Kidney (tissue), 13 donors: ENCODE measurements at regions not wholly inside any gene's neighbourhood (a gene's known extent, or its start where the extent isn't known, plus 50 kb on each side); places are given as distances from the start of the nearest gene placed in this dataset.

ENCODE experiments used
- DNase-seq, 5 donors: peaks; one replicate each; pipeline ENCODE4 v3.0.0-alpha.2; 2013 to 2020
- FAIRE-seq: peaks from 2 replicates; lab custom pipeline; 2012; peaks lifted over from hg19 to GRCh38; lab: Jason Lieb, UNC
- H3K27ac ChIP-seq, 2 donors: one replicate each; pipeline ENCODE4 v1.7.0; 2013; ENCODE audit warnings: low read depth in 2 of 2, low read length in 2 of 2, inconsistent platforms in 1 of 2
- H3K27me3 ChIP-seq: one replicate; pipeline ENCODE4 v1.7.1; 2013; ENCODE audit warnings: low read length, inconsistent platforms; ENCODE audit not compliant: control insufficient read depth, insufficient read depth
- H3K36me3 ChIP-seq, 3 donors: one replicate each; pipeline versions ENCODE4 v1.7.0 to v1.7.1; 2013; ENCODE audit warnings: low read length in 3 of 3, control low read depth in 1 of 3, inconsistent platforms in 1 of 3; ENCODE audit not compliant: insufficient read depth in 3 of 3, control insufficient read depth in 2 of 3
- H3K4me1 ChIP-seq, 3 donors: one replicate each; pipeline versions ENCODE4 v1.7.0 to v1.7.1; 2013; ENCODE audit warnings: low read length in 3 of 3, inconsistent platforms in 1 of 3, low read depth in 1 of 3; ENCODE audit not compliant: control insufficient read depth in 2 of 3, insufficient read depth in 2 of 3
- H3K4me3 ChIP-seq, 3 donors: one replicate each; pipeline versions ENCODE4 v1.7.0 to v1.8.1; 2013; ENCODE audit warnings: low read length in 3 of 3, control low read depth in 1 of 3, inconsistent platforms in 1 of 3
- H3K9ac ChIP-seq, 3 donors: one replicate each; pipeline versions ENCODE4 v1.7.0 to v1.7.1; 2013; ENCODE audit warnings: low read length in 3 of 3, control low read depth in 1 of 3, inconsistent platforms in 1 of 3
- H3K9me3 ChIP-seq, 3 donors: one replicate each; pipeline versions ENCODE4 v1.7.0 to v1.7.1; 2013; ENCODE audit warnings: low read length in 3 of 3, control low read depth in 1 of 3, inconsistent platforms in 1 of 3; ENCODE audit not compliant: control insufficient read depth in 2 of 3, insufficient read depth in 1 of 3
- CTCF ChIP-seq: IDR thresholded peaks from 3 replicates; pipeline ENCODE4 v1.5.1; 2012; ENCODE audit warnings: mild to moderate bottlenecking, moderate library complexity, borderline replicate concordance; ENCODE audit not compliant: insufficient read depth; ENCODE audit errors: extremely low read depth
- intact Hi-C: fragments of 100-400 bp; cut with DNase I; formaldehyde crosslinking; loops from one replicate; pipeline ENCODE4 v1.11.1; 2022
- donor health status: control.
- donor health status: control.
- donor health status: control.
- donor health status: control.
- donor health status: control.
- donor health status: DM: yes; HTN: yes; CAD: no.
- donor health status: Normal renal cell carcinoma (clear cell type).

GRCh38 chr1:218568962-218569550, 223.9 kb downstream of the TGFB2 start:
- H3K27me3 ChIP-seq = no peaks in the 10 kb centered on the region
- no peaks in the 10 kb centered on the region for H3K36me3 ChIP-seq
- H3K9ac ChIP-seq = no peak overlapping the region
- H3K4me1 ChIP-seq = no peaks in the 10 kb centered on the region
- no peak overlapping the region for H3K27ac ChIP-seq
- no peak for FAIRE-seq
- intact Hi-C loops = no loop called here
- H3K4me3 ChIP-seq = no peak overlapping the region
- TF ChIP-seq CTCF = no peak
- no peak for DNase-seq
- no peaks in the 10 kb centered on the region for H3K9me3 ChIP-seq

- FAIRE-seq = no peak
Measured at GRCh38 chr1:218570456-218570855, 225.3 kb downstream of the TGFB2 start.

GRCh38 chr1:218571491-218571890, 226.4 kb downstream of the TGFB2 start:
- Histone ChIP-seq H3K4me3 (no peak overlapping the region), H3K27me3 (no peaks in the 10 kb centered on the region), H3K27ac (no peak overlapping the region), H3K36me3 (no peaks in the 10 kb centered on the region), H3K4me1 (no peaks in the 10 kb centered on the region), H3K9ac (no peak overlapping the region), H3K9me3 (no peaks in the 10 kb centered on the region)
- TF ChIP-seq CTCF = no peak
- FAIRE-seq (no peak), DNase-seq (no peak)
- intact Hi-C loops = no loop called here

More at GRCh38 chr1:218570456-218570855, 225.3 kb downstream of the TGFB2 start:
- no peaks in the 10 kb centered on the region for H3K27me3 ChIP-seq
- H3K4me3 ChIP-seq = no peak overlapping the region
- no peak overlapping the region for H3K27ac ChIP-seq
- TF ChIP-seq CTCF = no peak
- intact Hi-C loops = no loop called here
- DNase-seq = no peak
- H3K9ac ChIP-seq = no peak overlapping the region
- H3K9me3 ChIP-seq = no peaks in the 10 kb centered on the region
- H3K36me3 ChIP-seq = no peaks in the 10 kb centered on the region
- H3K4me1 ChIP-seq = no peaks in the 10 kb centered on the region

- Histone ChIP-seq H3K36me3 (no peaks in the 10 kb centered on the region), H3K27ac (no peak overlapping the region), H3K27me3 (no peaks in the 10 kb centered on the region), H3K4me1 (no peaks in the 10 kb centered on the region), H3K9me3 (no peaks in the 10 kb centered on the region), H3K9ac (no peak overlapping the region), H3K4me3 (no peak overlapping the region)
- intact Hi-C loops = no loop called here
- FAIRE-seq = no peak
- DNase-seq = no peak
- TF ChIP-seq CTCF = no peak
Measured at GRCh38 chr1:218572050-218572449, 226.9 kb downstream of the TGFB2 start.
